Loucy (cell line): ENCODE measurements at regions not wholly inside any gene's neighbourhood (a gene's known extent, or its start where the extent isn't known, plus 50 kb on each side); places are given as distances from the start of the nearest gene placed in this dataset.

ENCODE experiments used
- CTCF ChIP-seq: fragments of 200-600 bp; sonication (generic); conservative IDR thresholded peaks from 2 replicates; pipeline ENCODE4 v1.5.1; 2014; ENCODE audit warnings: mild to moderate bottlenecking, antibody characterized with exemption, low read length
- EZH2phosphoT487 ChIP-seq: fragments of 200-600 bp; IDR thresholded peaks from 2 replicates; pipeline ENCODE4 v1.6.1; 2018; ENCODE audit warnings: antibody characterized with exemption, mild to moderate bottlenecking, moderate library complexity, borderline replicate concordance

GRCh38 chr5:61901997-61902396 is 404.0 kb upstream of the KIF2A start:
- TF ChIP-seq CTCF: no peak
- TF ChIP-seq EZH2phosphoT487: no peak
